T-cell (primary cell): ENCODE measurements at regions not wholly inside any gene's neighbourhood (a gene's known extent, or its start where the extent isn't known, plus 50 kb on each side); places are given as distances from the start of the nearest gene placed in this dataset.

Source experiments
- ATAC-seq, 4 experiments: fragments of 200-7000 bp in 3 of 4; fragments of 150-1000 bp in 1 of 4; cut with Tn5 transposase; replicated peaks in 1 of 4; 1 replicate in 3 of 4; 2 replicates in 1 of 4; pipeline ENCODE4 v1.10.0; 2021; ENCODE audit warnings: moderate library complexity in 3 of 4, mild to moderate bottlenecking in 2 of 4, moderate number of reproducible peaks in 1 of 4
- CTCF ChIA-PET, 2 donors: fragments of 300-600 bp; sonication (Branson Sonifier 250); formaldehyde crosslinking; loops; one replicate each; lab custom pipeline; 2022; ENCODE audit warnings: antibody characterized with exemption in 2 of 2; lab: Charles Lee
- POLR2A ChIA-PET, 2 donors: fragments of 300-600 bp; sonication (Branson Sonifier 250); formaldehyde crosslinking; loops; one replicate each; lab custom pipeline; 2022; ENCODE audit warnings: antibody characterized with exemption in 2 of 2; lab: Charles Lee
- DNase-seq, 35 experiments: peaks; one replicate each; pipeline versions ENCODE4 v3.0.0 to v3.0.0-alpha.2; 2013 to 2023
- H3K27ac ChIP-seq: one replicate; pipeline ENCODE4 v1.5.1; 2013; ENCODE audit warnings: low read length
- H3K27me3 ChIP-seq, 2 experiments: replicated peaks in 1 of 2; 1 replicate in 1 of 2; 2 replicates in 1 of 2; pipeline versions ENCODE4 v1.6.1 to v1.7.0; 2013; ENCODE audit warnings: low read length in 1 of 2, mixed read lengths in 1 of 2; ENCODE audit not compliant: control insufficient read depth in 2 of 2, insufficient read depth in 2 of 2; ENCODE audit errors: extremely low read depth in 1 of 2
- H3K36me3 ChIP-seq, 2 donors: 1 replicate in 1 of 2; 2 replicates in 1 of 2; pipeline versions ENCODE4 v1.6.1 to v1.7.0; 2013; ENCODE audit warnings: low read length in 1 of 2; ENCODE audit not compliant: control insufficient read depth in 2 of 2, insufficient read depth in 1 of 2; ENCODE audit errors: extremely low read depth in 1 of 2
- H3K4me1 ChIP-seq, 2 experiments: 1 replicate in 1 of 2; 2 replicates in 1 of 2; pipeline versions ENCODE4 v1.6.1 to v1.7.0; 2013; ENCODE audit warnings: low read length in 2 of 2, mixed read lengths in 1 of 2; ENCODE audit not compliant: insufficient read depth in 2 of 2, control insufficient read depth in 1 of 2; ENCODE audit errors: extremely low read depth in 1 of 2
- H3K4me3 ChIP-seq, 2 donors: 1 replicate in 1 of 2; 2 replicates in 1 of 2; pipeline versions ENCODE4 v1.5.1 to v1.7.0; 2013; ENCODE audit warnings: mild to moderate bottlenecking in 2 of 2, low read length in 1 of 2, moderate library complexity in 1 of 2; ENCODE audit not compliant: control insufficient read depth in 1 of 2; ENCODE audit errors: extremely low read depth in 1 of 2
- H3K9me3 ChIP-seq: 2 replicates; pipeline ENCODE4 v1.7.0; 2013
- H3K27ac Mint-ChIP-seq, 2 donors: one replicate each; pipeline ENCODE4 v1.8.0; 2020 to 2021; ENCODE audit warnings: mild to moderate bottlenecking in 2 of 2, mixed read lengths in 2 of 2
- H3K27me3 Mint-ChIP-seq, 2 donors: one replicate each; pipeline ENCODE4 v1.8.0; 2021 to 2022; ENCODE audit warnings: mixed read lengths in 2 of 2
- H3K36me3 Mint-ChIP-seq: one replicate; pipeline ENCODE4 v1.8.0; 2021; ENCODE audit warnings: mixed read lengths
- H3K4me1 Mint-ChIP-seq, 3 donors: one replicate each; pipeline ENCODE4 v1.8.0; 2020 to 2022; ENCODE audit warnings: mixed read lengths in 3 of 3, mild to moderate bottlenecking in 1 of 3
- H3K4me3 Mint-ChIP-seq, 3 donors: one replicate each; pipeline ENCODE4 v1.8.0; 2020 to 2022; ENCODE audit warnings: mild to moderate bottlenecking in 3 of 3, mixed read lengths in 3 of 3, moderate library complexity in 3 of 3
- H3K9me3 Mint-ChIP-seq, 3 donors: one replicate each; pipeline ENCODE4 v1.8.0; 2020 to 2022; ENCODE audit warnings: mixed read lengths in 3 of 3
- WGBS: methylation state at CpG from one replicate; pipeline ENCODE4 v1.1.5; 2013; ENCODE audit warnings: missing lambda C conversion rate; ENCODE audit not compliant: insufficient coverage; 5-methylcytosine and 5-hydroxymethylcytosine counted together

DNA sequence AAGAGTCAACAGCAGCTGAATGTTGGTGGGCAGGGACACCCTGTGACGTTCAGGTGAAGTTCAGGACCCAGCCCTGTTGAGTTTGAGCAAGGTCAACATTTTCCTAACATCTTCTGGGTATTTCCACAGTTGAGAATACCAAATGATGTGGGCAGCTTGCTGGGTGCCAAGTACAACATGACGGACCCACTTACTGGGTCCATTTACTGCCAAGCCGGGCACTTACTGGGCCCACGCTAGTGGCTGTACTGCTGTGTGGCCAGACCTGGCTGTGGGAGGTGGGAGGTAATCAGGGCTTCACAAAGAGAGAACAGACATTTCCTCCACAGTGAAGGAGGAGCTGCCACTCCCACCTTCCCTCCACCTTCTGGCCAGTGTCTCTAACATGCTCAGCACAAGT is 99.2 kb downstream of the PSMG1 start:
- Mint-ChIP-seq H3K27ac (no peak overlapping the region), H3K4me1 (no peaks in the 10 kb centered on the region), H3K27me3 (peaks cover 0 to 8% of the 10 kb centered on the region in 2 donors), H3K4me3 (no peak overlapping the region), H3K36me3 (no peaks in the 10 kb centered on the region), H3K9me3 (no peaks in the 10 kb centered on the region)
- Histone ChIP-seq H3K27ac (no peak overlapping the region), H3K27me3 (peaks cover 0 to 13% of the 10 kb centered on the region in 2 experiments), H3K4me3 (no peak overlapping the region), H3K36me3 (no peaks in the 10 kb centered on the region), H3K4me1 (no peaks in the 10 kb centered on the region), H3K9me3 (no peaks in the 10 kb centered on the region)
- ATAC-seq = no peak
- ChIA-PET CTCF (interaction anchor here in 1 of 2 donors (0.5 kb wide), 1 partner anchor 102 kb away, joined by 8 read pairs; no protein-coding TSS in a partner anchor), POLR2A (no interaction called here)
- no peak for DNase-seq
- WGBS = 18% methylated on average over 1 of the region's 4 CpGs

DNA sequence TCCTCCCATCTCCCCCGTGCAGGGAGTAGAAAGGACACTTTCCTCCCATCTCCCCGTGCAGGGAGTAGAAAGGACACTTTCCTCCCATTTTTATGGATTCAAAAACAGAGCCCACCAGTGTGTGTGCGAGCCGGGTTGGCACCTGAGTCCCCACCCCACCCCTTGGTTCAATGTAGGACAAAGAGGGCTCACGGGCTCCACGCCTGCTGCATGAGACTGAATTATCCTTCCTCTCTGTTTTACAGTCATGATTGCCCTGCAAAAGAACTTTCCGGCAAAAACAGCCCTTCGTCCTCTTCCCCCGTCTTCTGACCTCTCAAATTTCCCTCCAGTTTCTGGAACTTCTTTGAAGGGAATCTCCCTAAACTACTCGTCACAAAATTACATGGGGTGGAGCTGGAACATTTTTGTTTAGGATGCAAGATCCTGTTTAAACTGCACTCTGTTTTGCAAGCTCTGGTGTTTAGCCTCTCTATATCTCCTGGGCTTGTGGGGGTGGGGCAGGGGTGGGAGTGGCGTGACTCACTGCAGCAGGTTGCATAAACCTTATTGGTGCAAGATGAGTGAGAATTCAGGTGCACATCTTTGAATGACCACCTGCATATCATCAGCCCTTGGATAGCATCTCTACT is 99.8 kb downstream of the PSMG1 start:
- DNase-seq = no peak
- Mint-ChIP-seq H3K27me3 (peaks cover 0 to 11% of the 10 kb centered on the region in 2 donors), H3K4me1 (no peaks in the 10 kb centered on the region), H3K27ac (no peak overlapping the region), H3K4me3 (no peak overlapping the region), H3K9me3 (no peaks in the 10 kb centered on the region), H3K36me3 (no peaks in the 10 kb centered on the region)
- 90% methylated on average over 7 of the region's 11 CpGs for WGBS
- no peaks in the 10 kb centered on the region for H3K36me3 ChIP-seq
- no peak for ATAC-seq
- H3K27me3 ChIP-seq = peaks cover 0 to 16% of the 10 kb centered on the region in 2 experiments
- CTCF ChIA-PET = interaction anchor here in 1 of 2 donors (0.5 kb wide), 1 partner anchor 101 kb away, joined by 8 read pairs; no protein-coding TSS in a partner anchor
- H3K27ac ChIP-seq = no peak overlapping the region
- H3K4me1 ChIP-seq = no peaks in the 10 kb centered on the region
- POLR2A ChIA-PET = no interaction called here
- no peak overlapping the region for H3K4me3 ChIP-seq
- no peaks in the 10 kb centered on the region for H3K9me3 ChIP-seq

DNA sequence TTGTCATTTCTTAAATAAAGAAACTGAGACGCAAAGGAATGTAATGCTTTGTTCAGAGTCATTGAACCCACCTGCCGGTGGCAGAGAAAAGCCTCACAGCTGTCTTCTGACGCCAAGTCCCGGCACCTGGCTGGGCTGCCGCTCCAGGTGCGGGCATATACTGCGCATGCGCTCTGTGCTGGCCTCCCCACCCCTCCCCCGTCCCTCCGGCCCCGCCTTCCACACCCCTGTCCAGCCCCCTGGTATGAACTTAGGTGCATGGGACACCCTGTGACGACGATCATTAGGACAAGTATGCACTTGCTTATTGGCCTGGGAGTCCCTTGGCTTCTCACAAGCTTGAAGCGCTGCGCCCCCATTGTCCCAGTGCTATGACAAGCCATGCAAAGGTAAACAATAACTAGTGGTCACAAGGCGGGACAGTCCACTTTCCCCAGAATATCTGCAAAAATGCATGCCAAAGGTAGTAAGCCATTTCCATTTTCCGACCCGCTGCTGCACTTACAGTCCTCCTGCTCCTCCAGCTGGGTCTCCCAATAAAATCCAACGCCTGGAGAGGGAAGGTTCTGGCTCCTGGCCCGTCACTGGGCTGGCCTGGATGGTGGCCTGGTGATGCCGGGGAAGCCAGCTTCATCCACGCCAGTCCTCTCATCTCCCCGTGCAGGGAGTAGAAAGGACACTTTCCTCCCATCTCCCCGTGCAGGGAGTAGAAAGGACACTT is 100.4 kb downstream of the PSMG1 start:
- POLR2A ChIA-PET = no interaction called here
- H3K9me3 Mint-ChIP-seq = no peaks in the 10 kb centered on the region
- no peaks in the 10 kb centered on the region for H3K4me1 Mint-ChIP-seq
- DNase-seq (no peak), ATAC-seq (no peak)
- CTCF ChIA-PET = no interaction called here
- no peak overlapping the region for H3K4me3 Mint-ChIP-seq
- WGBS = 79% methylated on average over 12 of the region's 24 CpGs
- no peaks in the 10 kb centered on the region for H3K36me3 Mint-ChIP-seq
- H3K27me3 Mint-ChIP-seq = peaks cover 0 to 13% of the 10 kb centered on the region in 2 donors
- no peak overlapping the region for H3K4me3 ChIP-seq
- H3K9me3 ChIP-seq = no peaks in the 10 kb centered on the region
- H3K36me3 ChIP-seq = no peaks in the 10 kb centered on the region
- no peak overlapping the region for H3K27ac ChIP-seq
- H3K27me3 ChIP-seq = peaks cover 0 to 13% of the 10 kb centered on the region in 2 experiments
- H3K27ac Mint-ChIP-seq = no peak overlapping the region
- no peaks in the 10 kb centered on the region for H3K4me1 ChIP-seq

DNA sequence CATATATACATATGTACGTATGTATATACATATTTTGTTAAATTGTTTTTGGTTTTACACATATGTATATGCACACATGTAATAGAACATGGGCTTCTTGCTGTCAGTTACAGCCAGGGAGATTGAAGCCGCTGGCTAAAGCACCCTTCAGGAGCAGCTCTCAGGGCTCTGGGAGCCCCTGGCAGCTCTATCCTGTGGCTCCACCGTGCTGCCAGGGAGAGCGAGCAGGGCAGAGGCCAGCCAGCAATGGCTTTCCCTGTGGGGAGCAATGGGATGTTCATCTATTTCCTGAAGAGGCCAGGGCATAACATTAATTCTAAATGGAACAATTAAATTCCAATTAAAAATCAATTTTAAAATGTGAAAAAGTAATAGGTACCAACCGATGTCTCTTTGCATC is 102.9 kb downstream of the PSMG1 start:
- Histone ChIP-seq H3K27ac (no peak overlapping the region), H3K4me3 (no peak overlapping the region), H3K4me1 (no peaks in the 10 kb centered on the region), H3K9me3 (no peaks in the 10 kb centered on the region), H3K36me3 (no peaks in the 10 kb centered on the region), H3K27me3 (peaks cover 0 to 13% of the 10 kb centered on the region in 2 experiments)
- Mint-ChIP-seq H3K27ac (no peak overlapping the region), H3K4me3 (no peak overlapping the region), H3K27me3 (peaks cover 0 to 13% of the 10 kb centered on the region in 2 donors), H3K4me1 (no peaks in the 10 kb centered on the region), H3K36me3 (no peaks in the 10 kb centered on the region), H3K9me3 (peaks cover 0 to 4% (median 4%) of the 10 kb centered on the region in 3 donors)
- no peak for DNase-seq
- ChIA-PET CTCF (no interaction called here), POLR2A (no interaction called here)
- ATAC-seq = no peak
- WGBS = 89% methylated on average over 1 of the region's 5 CpGs

DNA sequence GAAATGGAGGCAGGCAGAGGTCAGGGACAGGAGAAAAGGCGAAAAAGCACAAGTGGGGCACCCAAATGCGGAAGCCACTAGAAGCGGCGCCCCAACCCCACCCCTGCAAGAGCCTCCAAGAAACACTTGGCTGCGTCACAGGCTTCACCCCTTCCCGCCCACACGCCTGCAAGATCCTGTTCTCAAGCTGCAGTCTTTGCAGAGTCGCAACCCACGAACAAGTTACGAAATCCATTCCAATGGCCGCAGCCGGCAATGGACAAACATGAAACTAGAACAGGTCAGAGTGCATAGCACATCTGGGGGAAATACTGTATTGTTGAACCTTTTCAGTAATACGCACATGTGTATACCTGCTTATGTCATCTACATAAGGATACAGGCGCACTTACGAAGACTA is 103.6 kb downstream of the PSMG1 start:
- H3K27ac Mint-ChIP-seq = no peak overlapping the region
- peaks cover 0 to 13% of the 10 kb centered on the region in 2 donors for H3K27me3 Mint-ChIP-seq
- no peak overlapping the region for H3K4me3 Mint-ChIP-seq
- peaks cover 0 to 10% of the 10 kb centered on the region in 2 experiments for H3K27me3 ChIP-seq
- no peaks in the 10 kb centered on the region for H3K4me1 ChIP-seq
- H3K27ac ChIP-seq = no peak overlapping the region
- H3K36me3 ChIP-seq = no peaks in the 10 kb centered on the region
- no peak for ATAC-seq
- H3K4me1 Mint-ChIP-seq = no peaks in the 10 kb centered on the region
- no peaks in the 10 kb centered on the region for H3K36me3 Mint-ChIP-seq
- ChIA-PET POLR2A (no interaction called here), CTCF (no interaction called here)
- H3K9me3 Mint-ChIP-seq = peaks cover 4 to 10% (median 8%) of the 10 kb centered on the region in 3 donors
- H3K4me3 ChIP-seq = no peak overlapping the region
- H3K9me3 ChIP-seq = no peaks in the 10 kb centered on the region
- DNase-seq = peak in 16 of 35 experiments; percentile 3 to 57 (median 14)
- WGBS = 90% methylated on average over 14 of the region's 15 CpGs

DNA sequence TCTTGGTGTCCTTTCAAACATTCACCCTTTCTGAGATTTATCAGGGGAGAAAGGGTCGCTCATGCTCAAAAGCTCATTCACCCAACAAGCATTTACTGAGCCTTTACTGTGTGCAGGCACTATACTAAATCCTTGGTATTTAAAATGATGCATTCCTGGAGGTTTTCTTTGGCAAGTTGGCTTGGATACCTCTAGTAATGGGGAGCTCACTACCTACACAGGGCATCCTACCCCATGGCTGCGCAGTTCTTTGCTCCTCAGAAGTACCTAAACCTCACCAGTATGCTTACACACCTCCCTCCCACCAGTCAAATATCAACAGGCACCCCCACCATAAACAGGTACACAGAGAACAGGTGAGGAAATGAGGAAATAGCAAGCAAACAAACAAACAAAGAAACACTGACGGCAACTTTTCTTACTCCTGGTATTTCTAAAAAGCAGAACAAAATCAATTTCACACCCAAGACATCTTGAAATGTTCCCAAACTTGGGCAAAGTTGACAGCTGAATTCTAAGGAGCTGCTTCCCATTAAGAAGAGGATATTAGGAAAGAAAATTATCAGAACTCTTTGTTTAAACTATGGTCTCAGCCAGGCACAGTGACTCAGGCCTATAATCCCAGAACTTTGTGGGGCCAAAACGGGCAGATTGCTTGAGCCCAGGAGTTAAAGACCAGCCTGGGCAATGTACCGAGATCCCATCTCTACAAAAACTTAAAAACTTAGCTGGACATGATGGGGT is 104.8 kb downstream of the PSMG1 start:
- ChIA-PET POLR2A (no interaction called here), CTCF (no interaction called here)
- Histone ChIP-seq H3K36me3 (no peaks in the 10 kb centered on the region), H3K4me1 (no peaks in the 10 kb centered on the region), H3K4me3 (no peak overlapping the region), H3K27ac (no peak overlapping the region), H3K27me3 (peaks cover 0 to 9% of the 10 kb centered on the region in 2 experiments), H3K9me3 (no peaks in the 10 kb centered on the region)
- no peak for ATAC-seq
- WGBS = no CpG with 5 or more reads among the region's 5 CpGs
- peaks cover 8 to 10% (median 10%) of the 10 kb centered on the region in 3 donors for H3K9me3 Mint-ChIP-seq
- peaks cover 3 to 13% of the 10 kb centered on the region in 2 donors for H3K27me3 Mint-ChIP-seq
- H3K27ac Mint-ChIP-seq = no peak overlapping the region
- H3K36me3 Mint-ChIP-seq = no peaks in the 10 kb centered on the region
- H3K4me3 Mint-ChIP-seq = no peak overlapping the region
- DNase-seq = no peak
- no peaks in the 10 kb centered on the region for H3K4me1 Mint-ChIP-seq
